IMR-90 (cell line): ENCODE measurements at regions not wholly inside any gene's neighbourhood (a gene's known extent, or its start where the extent isn't known, plus 50 kb on each side); places are given as distances from the start of the nearest gene placed in this dataset.

Source experiments
- BHLHE40 ChIP-seq: fragments of 150-350 bp; IDR thresholded peaks from 2 replicates; pipeline ENCODE4 v1.6.1; 2016; ENCODE audit warnings: mild to moderate bottlenecking, low read depth, low read length
- CEBPB ChIP-seq: IDR thresholded peaks from 2 replicates; pipeline ENCODE4 v1.6.1; 2012; ENCODE audit warnings: low read depth, low read length, improper control_type of control experiment
- CHD1 ChIP-seq: IDR thresholded peaks from 2 replicates; pipeline ENCODE4 v1.6.1; 2012; ENCODE audit warnings: low read depth, low read length, improper control_type of control experiment
- CTCF ChIP-seq: conservative IDR thresholded peaks from 2 replicates; pipeline ENCODE4 v1.5.1; 2012; ENCODE audit warnings: mild to moderate bottlenecking, low read depth, low read length, improper control_type of control experiment
- ELK1 ChIP-seq: fragments of 150-350 bp; IDR thresholded peaks from 2 replicates; pipeline ENCODE4 v1.6.1; 2016; ENCODE audit warnings: low read depth, mild to moderate bottlenecking, low read length, moderate library complexity, borderline replicate concordance
- FOS ChIP-seq: fragments of 150-350 bp; IDR thresholded peaks from 2 replicates; pipeline ENCODE4 v1.6.1; 2016; ENCODE audit warnings: low read depth, low read length
- MAFK ChIP-seq: IDR thresholded peaks from 2 replicates; pipeline ENCODE4 v1.6.1; 2012; ENCODE audit warnings: low read depth, low read length, improper control_type of control experiment
- MAZ ChIP-seq: IDR thresholded peaks from 2 replicates; pipeline ENCODE4 v1.6.1; 2012; ENCODE audit warnings: low read depth, mild to moderate bottlenecking, low read length, improper control_type of control experiment, moderate library complexity, borderline replicate concordance
- MXI1 ChIP-seq: IDR thresholded peaks from 2 replicates; pipeline ENCODE4 v1.6.1; 2012; ENCODE audit warnings: low read depth, mild to moderate bottlenecking, low read length, moderate library complexity, borderline replicate concordance
- POLR2A ChIP-seq: IDR thresholded peaks from 2 replicates; pipeline ENCODE4 v1.6.1; 2012; ENCODE audit warnings: mild to moderate bottlenecking, low read depth, low read length
- RAD21 ChIP-seq: IDR thresholded peaks from 2 replicates; pipeline ENCODE4 v1.6.1; 2012; ENCODE audit warnings: low read length, improper control_type of control experiment
- RCOR1 ChIP-seq: IDR thresholded peaks from 2 replicates; pipeline ENCODE4 v1.6.1; 2012; ENCODE audit warnings: mild to moderate bottlenecking, low read length, improper control_type of control experiment; ENCODE audit not compliant: insufficient replicate concordance
- SMC3 ChIP-seq: fragments of 150-350 bp; IDR thresholded peaks from 2 replicates; pipeline ENCODE4 v1.6.1; 2016; ENCODE audit warnings: low read depth, mild to moderate bottlenecking, antibody characterized with exemption, low read length, moderate library complexity

GRCh38 chr4:28373191-28373590 lies 1512.5 kb downstream of the STIM2 start:
- TF ChIP-seq CEBPB (no peak), CTCF (no peak), MXI1 (no peak), ELK1 (no peak), POLR2A (no peak), MAZ (no peak), RAD21 (no peak), RCOR1 (no peak), SMC3 (no peak), CHD1 (no peak), BHLHE40 (no peak), MAFK (no peak), FOS (no peak)
